Dermis microvascular lymphatic vessel endothelial cell (primary cell): ENCODE measurements at regions not wholly inside any gene's neighbourhood (a gene's known extent, or its start where the extent isn't known, plus 50 kb on each side); places are given as distances from the start of the nearest gene placed in this dataset.

Experiments
- DNase-seq, 2 donors: peaks; one replicate each; pipeline versions ENCODE4 v3.0.0 to v3.0.0-alpha.2; 2010; ENCODE audit warnings: low read depth in 2 of 2

GRCh38 chr3:72437661-72438406, 410.4 kb downstream of the SHQ1 start:
- DNase-seq: no peak

GRCh38 chr3:72436863-72437592, 411.2 kb downstream of the SHQ1 start:
- DNase-seq: no peak

DNA sequence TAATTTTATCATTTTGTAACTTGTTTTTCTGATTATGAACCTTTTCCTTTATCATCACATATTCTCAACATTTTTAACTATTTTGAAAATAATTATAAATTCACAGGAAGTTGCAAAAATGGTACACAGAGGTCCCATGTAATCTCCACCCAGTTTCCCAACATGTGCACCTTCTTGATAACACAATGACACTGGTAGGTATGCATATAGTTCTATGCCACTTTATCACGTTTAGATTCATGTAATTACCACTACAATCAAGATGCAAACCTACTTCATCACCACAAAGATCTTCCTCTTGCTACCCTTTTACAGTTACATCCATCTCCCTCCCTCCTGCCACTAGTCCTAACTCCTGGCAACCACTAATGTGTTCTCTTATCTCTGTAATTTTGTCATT, 413.9 kb downstream of the SHQ1 start:
- no peak for DNase-seq

DNA sequence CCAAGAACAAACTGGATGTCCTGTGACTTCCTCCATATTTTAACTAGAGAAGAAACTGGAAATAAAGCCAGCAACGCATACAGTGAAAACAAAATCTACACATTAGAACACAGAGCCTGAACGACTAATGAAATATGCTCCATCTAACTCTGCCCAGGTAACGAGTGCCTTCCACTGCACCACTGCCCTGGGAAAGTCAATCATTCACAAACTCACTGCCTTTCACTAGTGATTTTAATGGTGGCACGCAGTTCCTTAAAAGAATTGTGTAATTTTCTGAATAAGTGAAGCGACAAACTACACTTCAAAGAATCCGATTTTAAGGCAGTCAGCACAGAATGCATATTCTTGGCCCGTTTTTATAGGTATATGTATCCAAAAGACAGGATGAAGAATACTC, 416.0 kb downstream of the SHQ1 start:
- no peak for DNase-seq

DNA sequence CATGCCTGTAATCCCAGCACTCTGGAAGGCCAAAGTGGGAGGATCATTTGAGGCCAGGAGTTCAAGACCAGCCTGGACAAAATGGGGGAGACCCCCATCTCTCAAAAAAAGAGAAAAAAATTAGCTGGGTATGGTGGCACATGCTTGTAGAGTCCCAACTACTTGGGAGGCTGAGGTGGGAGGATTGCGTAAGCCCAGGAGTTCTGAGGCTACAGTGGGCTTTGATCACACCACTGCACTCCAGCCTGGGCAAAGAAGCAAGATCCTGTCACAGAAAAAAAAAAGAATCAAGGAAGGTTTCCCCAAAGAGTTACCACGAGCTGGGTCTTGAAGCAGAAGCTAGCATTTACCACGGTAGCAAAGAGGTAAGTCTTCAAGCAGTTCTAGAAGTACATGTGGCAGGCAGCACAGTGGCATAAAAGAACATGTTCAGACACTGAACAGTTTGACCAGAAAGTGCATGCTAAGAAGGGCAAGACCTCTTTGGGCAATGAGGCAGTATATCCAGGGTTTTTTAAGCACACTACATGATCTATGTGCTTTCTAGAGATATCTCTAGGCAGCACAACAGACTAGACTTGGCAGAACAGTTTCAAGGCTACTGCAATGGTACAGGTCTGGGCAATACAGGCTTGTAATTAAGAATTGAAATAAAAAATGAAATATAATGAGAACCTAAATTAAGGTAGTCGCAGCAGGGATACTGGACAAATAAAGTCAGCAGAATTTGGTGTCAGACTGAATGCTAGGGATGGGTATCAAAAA, 418.5 kb downstream of the SHQ1 start:
- DNase-seq: no peak

DNA sequence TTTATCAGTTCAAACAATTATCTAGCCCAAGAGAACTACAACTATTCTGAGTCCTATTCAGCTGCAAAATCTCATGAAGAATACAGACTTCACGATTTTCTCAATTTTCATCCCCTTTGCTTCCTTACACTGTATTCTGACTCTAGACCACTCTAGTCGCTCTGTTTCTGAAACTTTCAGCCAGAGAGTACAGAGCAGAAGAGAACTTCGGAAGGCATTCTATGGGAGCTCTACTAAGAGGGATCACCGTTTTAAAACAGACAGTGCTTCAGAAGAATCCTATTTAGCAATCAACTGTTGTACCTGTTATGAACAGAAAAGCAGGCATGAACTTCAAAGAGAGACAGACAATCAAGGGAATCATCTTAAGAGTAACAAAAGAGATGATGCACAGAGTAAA, 419.4 kb downstream of the SHQ1 start:
- no peak for DNase-seq

DNA sequence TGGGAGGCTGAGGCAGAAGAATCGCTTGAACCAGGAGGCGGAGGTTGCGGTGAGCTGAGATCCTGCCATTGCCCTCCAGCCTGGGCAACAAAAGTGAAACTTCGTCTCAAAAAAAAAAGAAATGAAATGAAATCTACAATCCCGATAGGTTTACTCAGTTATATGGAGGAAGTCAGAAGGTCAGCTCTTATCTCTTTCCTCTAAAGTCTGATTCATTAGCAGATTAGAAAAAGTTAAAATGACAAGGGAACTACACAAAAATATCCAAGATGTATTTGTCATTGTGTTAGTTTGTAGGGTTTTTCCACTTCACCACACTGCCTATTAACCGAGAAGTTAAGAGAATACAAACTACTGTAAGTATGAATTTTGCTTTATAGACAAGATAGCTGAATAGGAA, 420.6 kb downstream of the SHQ1 start:
- no peak for DNase-seq

GRCh38 chr3:72426618-72427397, 421.4 kb downstream of the SHQ1 start:
- no peak for DNase-seq

GRCh38 chr3:72423643-72424042, 424.6 kb downstream of the SHQ1 start:
- no peak for DNase-seq

- DNase-seq: no peak
Observed at GRCh38 chr3:72421786-72422185, 426.5 kb downstream of the SHQ1 start.

GRCh38 chr3:72421126-72421525, 427.1 kb downstream of the SHQ1 start:
- DNase-seq: no peak

GRCh38 chr3:72418856-72419255, 429.4 kb downstream of the SHQ1 start:
- peak in 1 of 2 donors; percentile 42 for DNase-seq

DNA sequence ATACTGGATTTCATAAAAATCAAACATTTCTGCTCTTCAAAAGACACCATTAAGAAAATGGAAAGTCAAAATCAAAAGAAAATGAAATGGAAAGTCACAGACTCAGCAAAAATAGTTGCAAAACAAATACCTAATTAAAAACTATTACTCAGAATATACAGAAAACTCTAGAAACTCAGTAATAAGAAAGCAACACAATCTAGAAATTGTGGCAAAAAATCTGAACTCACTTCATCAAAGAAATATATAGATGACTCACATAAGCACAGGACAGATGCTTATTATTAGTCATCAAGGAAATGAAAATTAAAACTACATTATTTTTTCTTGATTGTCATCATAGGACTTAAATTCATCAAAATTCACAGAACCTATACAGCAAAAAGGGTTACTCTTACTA, 430.0 kb downstream of the SHQ1 start:
- peak in 1 of 2 donors; percentile 5 for DNase-seq

- no peak for DNase-seq
Observed at GRCh38 chr3:72414481-72415016, 433.7 kb downstream of the SHQ1 start.

DNA sequence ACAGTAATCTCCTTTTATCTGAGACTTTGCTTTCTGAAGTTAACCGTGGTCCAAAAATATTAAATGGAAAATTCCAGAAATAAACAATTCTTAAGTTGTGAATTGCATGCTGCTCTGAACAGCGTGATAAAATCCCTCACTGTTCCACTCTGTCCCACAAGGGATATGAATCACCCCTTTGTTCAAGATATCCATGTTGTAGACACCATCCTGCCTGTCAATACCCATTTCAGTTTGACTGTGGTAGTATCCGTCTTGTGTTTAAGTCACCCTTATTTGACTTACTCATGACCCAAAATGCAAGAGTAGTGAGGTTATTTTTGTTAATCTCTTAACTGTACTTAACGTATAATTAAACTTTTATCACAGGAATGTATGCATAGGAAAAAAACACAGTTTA, 435.0 kb downstream of the SHQ1 start:
- DNase-seq: peak; percentile 17 to 88

GRCh38 chr3:72412340-72412956, 435.8 kb downstream of the SHQ1 start:
- no peak for DNase-seq

DNA sequence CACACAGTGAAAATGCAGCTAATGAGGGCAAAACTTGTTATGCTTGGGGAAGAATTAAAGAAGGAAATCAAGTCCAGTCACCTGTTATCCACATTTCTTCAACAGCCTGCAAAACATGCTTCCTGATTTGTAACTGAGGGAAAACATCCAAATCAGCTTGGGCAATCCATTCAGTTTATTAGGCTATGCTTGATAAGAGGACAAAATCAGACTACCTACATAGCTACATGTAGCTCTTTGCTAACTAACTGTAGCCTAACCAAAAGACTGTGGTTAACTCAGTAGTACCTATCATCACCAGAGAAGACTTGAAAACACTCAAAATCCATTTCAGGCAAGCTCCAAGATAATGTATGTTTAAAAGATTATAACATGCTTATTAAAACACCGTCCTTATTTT, 436.4 kb downstream of the SHQ1 start:
- DNase-seq: no peak

- DNase-seq: no peak
Observed at GRCh38 chr3:72411126-72411525, 437.1 kb downstream of the SHQ1 start.

GRCh38 chr3:72408983-72409779, 439.1 kb downstream of the SHQ1 start:
- no peak for DNase-seq

- no peak for DNase-seq
Observed at GRCh38 chr3:72407766-72408165, 440.5 kb downstream of the SHQ1 start.
